SU-DHL-6 (cell line): ENCODE measurements at regions not wholly inside any gene's neighbourhood (a gene's known extent, or its start where the extent isn't known, plus 50 kb on each side); places are given as distances from the start of the nearest gene placed in this dataset.

Source experiments
- EZH2phosphoT487 ChIP-seq: fragments of 200-600 bp; sonication (generic), shearing (Covaris generic); conservative IDR thresholded peaks from 2 replicates; pipeline ENCODE4 v1.6.1; 2018; ENCODE audit warnings: mild to moderate bottlenecking, antibody characterized with exemption, low read length, moderate library complexity, mixed read lengths
- TF ChIP-seq, protein P1 (sequence below): fragments of 200-600 bp; sonication (generic); IDR thresholded peaks from one replicate; pipeline ENCODE4 v1.5.1; 2017; ENCODE audit warnings: antibody characterized with exemption, mild to moderate bottlenecking, low read length, moderate library complexity; ENCODE audit not compliant: insufficient read depth, poor library complexity, severe bottlenecking

- TF ChIP-seq, protein P1, sequence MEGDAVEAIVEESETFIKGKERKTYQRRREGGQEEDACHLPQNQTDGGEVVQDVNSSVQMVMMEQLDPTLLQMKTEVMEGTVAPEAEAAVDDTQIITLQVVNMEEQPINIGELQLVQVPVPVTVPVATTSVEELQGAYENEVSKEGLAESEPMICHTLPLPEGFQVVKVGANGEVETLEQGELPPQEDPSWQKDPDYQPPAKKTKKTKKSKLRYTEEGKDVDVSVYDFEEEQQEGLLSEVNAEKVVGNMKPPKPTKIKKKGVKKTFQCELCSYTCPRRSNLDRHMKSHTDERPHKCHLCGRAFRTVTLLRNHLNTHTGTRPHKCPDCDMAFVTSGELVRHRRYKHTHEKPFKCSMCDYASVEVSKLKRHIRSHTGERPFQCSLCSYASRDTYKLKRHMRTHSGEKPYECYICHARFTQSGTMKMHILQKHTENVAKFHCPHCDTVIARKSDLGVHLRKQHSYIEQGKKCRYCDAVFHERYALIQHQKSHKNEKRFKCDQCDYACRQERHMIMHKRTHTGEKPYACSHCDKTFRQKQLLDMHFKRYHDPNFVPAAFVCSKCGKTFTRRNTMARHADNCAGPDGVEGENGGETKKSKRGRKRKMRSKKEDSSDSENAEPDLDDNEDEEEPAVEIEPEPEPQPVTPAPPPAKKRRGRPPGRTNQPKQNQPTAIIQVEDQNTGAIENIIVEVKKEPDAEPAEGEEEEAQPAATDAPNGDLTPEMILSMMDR: peak; percentile 13
- TF ChIP-seq EZH2phosphoT487: no peak
Measured at GRCh38 chr5:93062548-93062947, 518.5 kb downstream of the NR2F1-AS1 start.
